T-helper 2 cell (primary cell): ENCODE measurements at regions not wholly inside any gene's neighbourhood (a gene's known extent, or its start where the extent isn't known, plus 50 kb on each side); places are given as distances from the start of the nearest gene placed in this dataset.
"Not testable (repeated sequence)": the region's sequence is repeated elsewhere in the genome, so short reads cannot be mapped to it uniquely, and the experiment has no call there.

Experiments used
- DNase-seq, 5 experiments: peaks; one replicate each; pipeline versions ENCODE4 v3.0.0 to v3.0.0-alpha.2; 2012 to 2022

DNA sequence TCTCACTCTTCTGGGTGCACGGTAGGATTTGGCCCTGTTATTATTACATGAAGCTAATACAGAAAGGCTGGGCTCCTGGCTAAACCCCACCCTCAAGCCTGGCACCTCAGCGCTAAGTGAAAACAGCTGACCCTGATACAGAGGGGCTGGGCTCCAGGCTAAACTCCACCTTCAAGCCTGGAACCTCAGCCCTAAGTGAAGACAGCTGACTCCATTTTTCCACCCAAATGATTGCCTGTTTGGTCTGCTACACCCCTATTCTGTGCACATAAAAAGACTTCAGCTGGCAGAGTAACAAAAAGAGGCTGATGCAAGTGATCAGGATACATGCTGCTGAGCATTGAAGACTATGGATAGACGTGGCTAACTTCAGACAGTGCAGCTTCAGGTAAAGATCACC is 148.4 kb upstream of the CLINT1 start:
- DNase-seq = no peak

- no peak for DNase-seq
Measured at GRCh38 chr5:157999696-158000095, 140.8 kb upstream of the CLINT1 start.

DNA sequence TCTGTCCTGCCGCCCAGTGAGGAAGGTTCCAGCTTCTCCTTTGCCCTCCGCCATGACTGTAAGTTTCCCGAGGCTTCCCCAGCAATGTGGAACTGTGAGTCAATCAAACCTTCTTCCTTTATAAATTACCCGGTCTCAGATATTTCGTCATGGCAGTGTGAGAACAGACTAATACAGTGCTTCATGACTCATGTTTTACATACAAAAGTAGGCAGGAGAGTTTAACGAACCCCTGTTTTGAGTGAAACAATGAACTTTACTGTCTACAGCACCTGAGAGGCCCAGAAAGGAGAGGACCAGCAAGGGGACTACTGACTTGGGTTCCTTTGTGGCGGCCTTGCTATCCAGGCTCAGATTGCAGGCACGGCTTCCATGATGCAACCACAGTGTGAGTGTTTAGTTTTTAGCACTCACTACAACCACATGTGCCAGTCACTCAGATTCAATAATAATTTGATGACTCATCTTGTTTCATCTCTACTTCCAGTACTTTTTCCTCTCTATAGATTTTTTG is 139.1 kb upstream of the CLINT1 start:
- no peak for DNase-seq

DNA sequence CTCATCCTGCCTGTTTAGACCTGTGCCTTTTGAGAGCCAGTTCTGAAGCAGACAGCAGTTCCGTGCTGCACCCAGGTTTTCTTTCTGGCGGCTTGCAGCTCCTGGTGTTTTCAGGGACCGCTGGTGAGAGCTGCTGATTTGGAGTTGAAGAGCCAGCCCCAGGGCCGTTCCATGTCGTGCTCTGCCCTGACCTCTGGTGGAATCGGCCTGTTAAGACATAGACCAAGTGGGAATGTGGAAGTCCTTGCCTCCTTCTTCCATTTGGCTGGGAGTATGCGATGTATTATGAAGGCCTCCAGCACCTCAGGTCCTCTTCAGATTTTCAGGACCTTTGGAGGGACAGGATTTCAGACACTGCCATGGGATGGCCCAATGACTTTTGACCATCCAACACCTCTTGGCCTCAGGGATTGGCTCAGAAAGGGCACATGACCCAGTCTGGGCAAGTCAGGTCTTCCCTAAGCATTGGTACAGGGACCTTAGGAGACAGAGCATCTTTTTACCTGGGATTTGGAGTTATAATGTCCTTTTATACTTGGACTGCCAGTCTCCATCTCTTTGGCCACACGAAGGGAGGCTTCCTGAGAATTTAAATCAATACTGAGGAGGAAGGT is 136.1 kb upstream of the CLINT1 start:
- peak in 4 of 5 experiments; percentile 6 to 58 (median 23) for DNase-seq

DNA sequence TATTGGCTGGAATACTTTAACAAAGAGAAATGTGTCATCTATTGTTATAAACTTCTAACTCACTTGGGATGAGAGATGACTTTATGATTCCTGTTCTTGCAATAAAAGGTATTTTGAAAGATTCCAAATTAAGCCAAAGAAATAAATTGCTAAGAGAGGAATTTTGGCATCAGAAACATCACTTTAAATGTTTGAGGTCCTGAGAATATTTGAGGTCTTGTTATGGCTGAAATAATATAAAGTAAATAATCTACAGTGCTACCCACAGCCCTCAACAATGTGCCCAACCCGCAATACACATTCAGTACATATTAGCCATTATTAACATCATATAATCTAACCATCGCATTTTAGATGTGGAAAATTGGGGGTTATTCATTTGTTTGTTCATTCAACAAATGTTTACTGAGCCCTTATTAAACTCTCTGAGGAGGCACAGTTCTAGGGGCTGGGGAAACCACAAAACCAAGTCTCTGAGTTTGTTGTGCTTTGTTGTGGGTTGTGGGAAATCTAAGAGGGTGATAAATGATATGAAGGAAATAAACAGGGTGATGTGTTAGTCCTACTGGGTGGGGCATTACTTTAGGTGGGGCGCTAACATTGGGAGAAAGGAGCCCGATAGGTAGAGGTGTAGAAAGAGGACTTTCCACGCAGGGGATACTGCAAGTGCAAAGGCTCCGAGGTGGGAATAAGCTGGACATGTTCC is 135.2 kb upstream of the CLINT1 start:
- peak in 2 of 5 experiments; percentile 75 to 81 for DNase-seq

GRCh38 chr5:157993201-157993600 is 134.3 kb upstream of the CLINT1 start:
- no peak for DNase-seq

GRCh38 chr5:157990583-157991181 is 131.7 kb upstream of the CLINT1 start:
- DNase-seq = no peak

GRCh38 chr5:157989296-157989695 is 130.4 kb upstream of the CLINT1 start:
- DNase-seq = no peak

DNA sequence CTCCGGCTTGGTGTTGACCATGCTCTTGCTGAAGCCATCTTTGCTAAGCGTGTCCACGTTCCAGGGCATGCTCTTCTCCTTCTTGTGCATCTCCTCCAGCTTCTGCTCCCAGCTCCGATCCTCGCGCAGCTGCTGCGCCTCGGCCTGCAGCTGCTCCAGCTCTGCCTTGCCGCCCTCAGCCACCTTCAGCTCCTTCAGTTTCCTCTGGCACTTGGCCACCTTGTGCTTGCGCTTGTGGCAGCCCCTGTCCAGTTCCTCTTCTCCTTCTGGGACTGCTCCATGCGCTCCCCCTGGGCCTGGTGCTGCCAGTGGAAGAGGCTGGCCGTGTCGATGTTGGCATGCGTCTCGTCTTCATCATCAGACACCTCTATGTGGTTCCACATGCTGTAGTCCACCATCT is 128.3 kb upstream of the CLINT1 start:
- no peak for DNase-seq

DNA sequence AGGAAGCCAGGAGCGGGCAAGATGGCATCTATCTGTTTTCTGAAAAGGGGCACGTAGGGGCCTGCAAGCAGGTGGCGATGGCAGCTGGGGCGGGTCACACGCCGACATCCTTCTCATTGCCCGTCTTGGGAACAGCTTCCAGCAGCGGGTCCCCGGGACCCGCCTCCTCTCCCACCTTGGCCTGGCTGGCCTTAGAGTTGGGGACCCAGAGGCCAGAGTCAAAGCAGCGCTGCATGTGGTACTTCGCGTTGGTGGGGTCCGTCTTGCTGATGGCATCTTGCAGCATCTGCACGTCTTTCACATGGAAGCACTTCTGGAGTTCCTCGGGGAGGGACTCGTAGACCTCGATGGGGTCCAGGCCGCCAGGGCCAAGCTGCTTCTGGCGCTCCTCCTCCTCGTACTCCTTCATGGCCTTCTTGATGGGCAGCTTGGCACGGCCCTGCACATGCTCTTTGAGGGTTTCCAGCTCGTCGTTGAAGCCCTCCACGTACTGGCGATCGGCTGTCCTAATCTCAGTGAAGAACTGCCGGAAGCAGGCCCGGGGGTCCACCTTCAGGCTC is 127.6 kb upstream of the CLINT1 start:
- DNase-seq = no peak

- DNase-seq = no peak
Measured at GRCh38 chr5:157984611-157985010, 125.7 kb upstream of the CLINT1 start.

DNA sequence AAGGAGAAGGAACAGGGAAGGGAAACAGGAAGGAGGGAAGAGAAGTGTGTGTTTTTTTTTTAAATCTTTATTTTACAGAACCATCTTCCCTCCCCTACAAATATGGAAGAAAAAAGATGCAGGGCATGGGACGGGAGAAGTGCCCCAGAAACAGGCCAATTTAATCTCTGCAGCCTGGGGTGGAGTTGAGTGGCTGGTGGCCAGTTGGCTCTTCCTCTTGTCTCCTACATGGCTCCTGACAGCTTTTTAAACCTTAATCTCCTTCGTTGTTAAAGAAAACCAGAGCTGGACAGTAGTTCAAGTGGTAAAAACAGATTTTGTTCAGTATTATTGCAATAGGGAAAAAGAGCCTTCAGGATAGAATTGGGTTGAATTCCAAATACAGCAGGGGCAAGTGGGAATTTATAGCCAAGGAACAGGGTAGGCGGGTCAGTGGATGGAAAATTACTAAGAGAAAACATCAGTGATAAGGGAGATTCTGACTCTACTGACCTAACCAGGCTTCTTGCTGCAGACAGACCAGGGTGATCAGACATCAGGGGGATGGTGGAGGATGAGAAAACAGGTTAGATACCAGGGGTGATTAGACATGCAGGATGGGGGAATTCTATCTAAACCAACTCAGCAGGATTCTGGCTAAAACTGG is 125.1 kb upstream of the CLINT1 start:
- no peak for DNase-seq

DNA sequence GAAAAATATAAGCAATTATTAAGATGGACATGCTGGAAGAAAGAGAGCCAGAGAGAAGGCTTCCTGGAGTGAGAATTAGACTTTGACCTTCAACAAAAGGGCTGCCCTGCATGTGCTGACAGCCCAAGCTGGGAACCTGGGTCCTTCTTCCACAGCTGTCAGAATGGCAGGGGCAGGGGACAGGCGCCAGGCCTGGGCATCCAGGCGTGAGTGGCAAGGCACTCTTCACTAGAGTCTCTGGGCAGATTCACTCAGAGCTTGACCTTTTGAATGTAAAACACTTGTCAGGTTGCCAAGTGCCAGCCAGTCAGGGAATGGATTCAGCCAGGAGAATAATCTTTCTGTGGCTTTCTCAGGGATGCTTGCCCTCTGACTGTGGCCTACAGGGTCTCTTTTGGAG is 119.1 kb upstream of the CLINT1 start:
- no peak for DNase-seq

DNA sequence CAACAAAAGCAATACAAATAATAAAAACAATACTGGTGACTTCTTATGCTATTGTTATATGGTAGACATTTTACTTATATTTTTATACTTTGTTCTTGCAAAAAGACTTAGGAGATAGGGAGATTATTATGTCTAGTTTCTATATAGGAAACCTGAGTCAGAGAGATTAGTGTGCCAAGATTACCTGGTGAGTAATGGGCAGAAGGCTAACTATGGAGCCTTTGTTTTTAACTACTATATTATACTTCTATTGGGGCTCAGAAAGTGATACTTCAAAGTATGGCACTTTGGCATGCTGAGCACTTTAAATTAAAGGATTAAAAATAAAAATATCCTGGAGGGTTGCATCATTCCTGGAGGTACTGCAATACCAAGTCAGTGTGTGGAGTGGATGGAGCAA is 117.5 kb upstream of the CLINT1 start:
- DNase-seq = no peak

- no peak for DNase-seq
Measured at GRCh38 chr5:157972579-157972978, 113.6 kb upstream of the CLINT1 start.

DNA sequence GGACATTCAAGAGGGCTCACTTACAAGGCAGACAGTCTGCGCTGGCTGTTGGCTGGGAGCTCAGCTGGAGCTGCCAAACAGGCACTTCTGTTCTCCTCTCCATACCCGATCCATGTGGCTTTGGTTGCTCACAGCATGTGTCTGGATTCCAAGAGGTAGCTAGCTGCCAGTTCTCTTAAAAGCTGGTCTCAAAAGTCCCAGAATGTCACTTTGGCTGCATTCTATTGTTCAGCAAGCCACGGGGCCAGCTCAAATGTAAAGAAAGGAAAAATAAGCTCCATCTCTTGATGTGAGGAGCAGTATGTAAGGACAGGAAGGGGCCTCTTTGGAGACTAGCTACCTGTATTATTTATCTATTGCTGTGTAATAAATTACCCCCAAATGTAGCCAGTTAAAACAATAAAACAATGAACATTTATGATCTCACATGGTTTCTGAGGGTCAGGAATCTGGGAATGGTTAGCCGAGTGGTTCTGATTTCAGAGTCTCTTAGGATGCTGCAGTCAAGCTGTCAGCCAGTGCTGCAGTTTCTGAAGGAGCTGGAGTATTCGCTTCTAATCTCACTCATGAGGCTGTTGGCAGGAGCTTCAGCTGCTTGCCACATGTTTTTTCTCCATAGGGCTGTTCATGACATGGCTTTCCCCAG is 112.7 kb upstream of the CLINT1 start:
- no peak for DNase-seq

- not testable (repeated sequence) for DNase-seq
Measured at GRCh38 chr5:157968570-157968969, 109.6 kb upstream of the CLINT1 start.

- no peak for DNase-seq
Measured at GRCh38 chr5:157965989-157966388, 107.0 kb upstream of the CLINT1 start.

DNA sequence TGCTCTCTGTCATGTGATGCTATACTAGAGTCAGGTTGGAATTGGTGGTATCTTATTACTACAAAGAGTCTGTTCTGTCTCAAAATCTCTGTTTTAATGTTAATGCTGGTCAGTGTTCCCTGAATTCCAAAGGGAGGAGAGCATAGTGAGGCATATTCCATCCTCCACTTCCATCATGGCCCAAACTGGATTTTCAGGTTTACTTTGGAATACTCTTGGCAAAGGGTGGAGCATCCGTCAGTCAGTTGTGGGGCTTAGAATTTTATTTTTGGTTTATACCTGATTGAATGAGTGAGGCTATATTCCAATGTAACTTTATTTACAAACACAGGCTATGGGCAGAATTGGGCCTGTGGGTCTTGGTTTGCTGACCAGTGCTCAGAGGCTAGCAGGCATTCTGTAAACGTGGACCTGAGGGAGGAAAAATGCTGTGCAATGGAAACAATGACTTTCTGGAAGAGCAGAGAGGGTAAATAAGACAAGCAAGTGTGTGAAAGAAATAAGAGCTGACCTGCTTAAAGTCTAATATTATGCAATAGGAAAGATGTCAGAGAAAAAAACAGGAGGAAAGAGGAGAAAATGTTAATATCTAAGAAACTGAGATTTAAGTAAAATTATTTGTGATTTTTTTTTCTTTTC is 106.2 kb upstream of the CLINT1 start:
- DNase-seq = no peak

DNA sequence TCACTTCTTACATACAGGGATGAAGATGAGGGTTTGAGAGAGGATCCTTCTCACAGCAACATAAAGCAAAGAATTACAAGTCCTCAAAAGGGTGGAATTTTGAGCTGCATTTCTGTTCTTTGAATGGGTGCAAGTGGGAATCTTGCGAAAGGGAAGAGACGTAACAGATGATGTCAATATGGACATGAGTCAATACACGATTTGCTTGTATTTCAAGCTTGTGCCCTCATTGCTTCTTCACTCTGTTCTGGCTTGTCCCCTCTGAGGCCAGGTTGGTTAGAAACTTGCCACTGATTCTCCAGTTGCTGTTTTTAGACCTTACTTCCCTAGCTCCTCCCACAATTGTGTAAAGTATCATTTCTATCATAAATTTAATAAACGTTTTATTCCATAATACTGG is 104.8 kb upstream of the CLINT1 start:
- no peak for DNase-seq

DNA sequence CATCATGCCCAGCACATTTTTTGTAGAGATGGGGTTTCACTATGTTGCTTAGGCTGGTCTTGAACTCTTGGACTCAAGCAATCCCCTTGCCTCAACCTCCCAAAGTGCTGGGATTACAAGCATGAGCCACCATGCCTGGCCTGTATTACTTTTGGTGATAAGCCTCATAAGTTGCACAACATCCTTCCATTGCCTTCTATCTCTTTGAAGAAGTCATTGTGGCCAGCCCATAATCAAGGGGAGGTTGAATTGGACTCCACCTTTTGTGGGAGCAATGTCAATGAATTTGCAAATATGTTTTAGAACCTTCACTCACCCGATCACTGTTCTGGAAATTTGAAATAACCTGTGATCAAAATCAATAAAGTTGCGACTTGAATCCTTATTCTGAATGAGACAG is 104.3 kb upstream of the CLINT1 start:
- DNase-seq = no peak

GRCh38 chr5:157962686-157963085 is 103.7 kb upstream of the CLINT1 start:
- not testable (repeated sequence) for DNase-seq
